WERI-Rb-1 (cell line): ENCODE measurements at regions not wholly inside any gene's neighbourhood (a gene's known extent, or its start where the extent isn't known, plus 50 kb on each side); places are given as distances from the start of the nearest gene placed in this dataset.

Source experiments
- DNase-seq: peaks from one replicate; pipeline ENCODE4 v3.0.0-alpha.2; 2020
- H3K27ac ChIP-seq: fragments of 250-450 bp; sonication (Bioruptor Pico); 2 replicates; pipeline ENCODE4 v1.5.1; 2020; ENCODE audit warnings: mild to moderate bottlenecking, moderate library complexity
- H3K27me3 ChIP-seq: fragments of 250-450 bp; sonication (Bioruptor Pico); 2 replicates; pipeline ENCODE4 v1.5.1; 2021; ENCODE audit warnings: mild to moderate bottlenecking, low read depth, moderate library complexity; ENCODE audit not compliant: insufficient read depth, severe bottlenecking
- H3K36me3 ChIP-seq: fragments of 250-450 bp; sonication (Bioruptor Pico); 2 replicates; pipeline ENCODE4 v1.5.1; 2020; ENCODE audit warnings: mild to moderate bottlenecking, moderate library complexity
- H3K4me3 ChIP-seq: 2 replicates; pipeline ENCODE4 v1.5.1; 2011; ENCODE audit warnings: low read depth, mild to moderate bottlenecking, control low read depth, low read length
- H3K9me3 ChIP-seq: fragments of 250-450 bp; sonication (Bioruptor Pico); 2 replicates; pipeline ENCODE4 v1.5.1; 2021; ENCODE audit warnings: mild to moderate bottlenecking, moderate library complexity; ENCODE audit not compliant: severe bottlenecking
- CTCF ChIP-seq: IDR thresholded peaks from 2 replicates; pipeline ENCODE4 v1.5.1; 2011; ENCODE audit warnings: low read depth, mild to moderate bottlenecking, control low read depth, inconsistent platforms, low read length

GRCh38 chr5:136646915-136647314 is 281.6 kb upstream of the TRPC7 start:
- H3K9me3 ChIP-seq: no peaks in the 10 kb centered on the region
- H3K27ac ChIP-seq: no peak overlapping the region
- no peak for DNase-seq
- no peak overlapping the region for H3K4me3 ChIP-seq
- no peaks in the 10 kb centered on the region for H3K27me3 ChIP-seq
- H3K36me3 ChIP-seq: no peaks in the 10 kb centered on the region
- no peak for TF ChIP-seq CTCF

DNA sequence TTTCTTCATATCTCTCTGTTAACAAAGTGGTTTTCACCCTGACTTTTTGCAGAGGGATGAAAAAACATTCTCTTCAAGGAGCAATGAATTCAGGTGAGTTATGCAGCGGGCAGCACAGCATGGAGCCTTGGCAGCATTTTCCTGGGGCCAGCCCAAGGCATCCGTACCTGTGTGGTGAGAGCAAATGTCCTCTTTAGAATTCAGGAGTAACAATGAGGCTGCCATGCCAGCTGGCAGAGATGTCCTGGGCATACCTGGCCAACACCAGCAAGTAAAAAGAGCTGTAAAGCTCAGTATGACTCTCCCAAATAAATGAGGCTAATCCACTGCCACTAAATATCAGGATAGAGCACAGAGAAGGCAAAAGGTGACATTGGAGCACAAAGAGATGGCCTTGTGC is 277.6 kb upstream of the TRPC7 start:
- H3K4me3 ChIP-seq: no peak overlapping the region
- TF ChIP-seq CTCF: no peak
- H3K27ac ChIP-seq: no peak overlapping the region
- DNase-seq: no peak
- no peaks in the 10 kb centered on the region for H3K9me3 ChIP-seq
- no peaks in the 10 kb centered on the region for H3K27me3 ChIP-seq
- no peaks in the 10 kb centered on the region for H3K36me3 ChIP-seq

DNA sequence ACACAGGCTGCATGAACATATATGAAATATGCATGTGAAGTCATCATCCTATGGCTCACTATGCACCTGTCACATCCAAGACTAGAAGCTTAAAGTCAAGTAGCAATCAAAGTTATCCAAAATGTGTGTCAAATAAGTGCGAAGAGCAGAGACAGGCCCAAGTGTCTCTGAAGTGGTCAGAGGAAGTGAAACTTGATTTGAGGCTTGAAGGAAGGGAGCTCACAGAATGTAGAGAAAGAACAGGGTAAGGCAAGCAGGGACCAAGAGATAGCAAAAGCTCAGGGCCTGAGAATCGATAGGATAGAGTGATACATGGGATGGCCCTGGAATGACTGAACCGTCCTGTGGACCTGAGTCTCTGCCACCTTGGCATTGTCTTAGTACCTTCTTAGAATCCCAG is 274.3 kb upstream of the TRPC7 start:
- DNase-seq: no peak
- Histone ChIP-seq H3K9me3 (no peaks in the 10 kb centered on the region), H3K4me3 (no peak overlapping the region), H3K36me3 (no peaks in the 10 kb centered on the region), H3K27me3 (no peaks in the 10 kb centered on the region), H3K27ac (no peak overlapping the region)
- no peak for TF ChIP-seq CTCF

DNA sequence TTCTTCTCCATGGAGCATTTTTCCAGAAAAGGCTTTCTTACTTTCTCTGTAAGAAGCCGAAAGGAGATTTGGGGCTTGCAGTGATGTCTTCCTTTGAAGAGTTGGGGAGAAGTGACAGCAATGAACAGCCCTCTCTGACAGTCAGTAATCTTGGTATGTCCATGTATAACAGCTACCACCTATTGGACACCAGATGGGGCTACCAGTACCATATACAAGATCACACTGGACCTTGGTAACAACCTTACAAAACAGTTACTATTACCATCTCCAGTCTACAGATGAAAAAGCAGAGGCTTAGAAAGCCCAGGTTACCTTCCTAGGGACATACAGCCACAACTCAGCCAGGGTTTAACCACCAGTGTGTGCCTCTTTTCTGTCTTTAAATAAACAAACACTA is 272.7 kb upstream of the TRPC7 start:
- no peak for DNase-seq
- H3K27me3 ChIP-seq: no peaks in the 10 kb centered on the region
- 0 out of 2 replicates have a peak, but pooled peaks have one; percentile 18 for TF ChIP-seq CTCF

DNA sequence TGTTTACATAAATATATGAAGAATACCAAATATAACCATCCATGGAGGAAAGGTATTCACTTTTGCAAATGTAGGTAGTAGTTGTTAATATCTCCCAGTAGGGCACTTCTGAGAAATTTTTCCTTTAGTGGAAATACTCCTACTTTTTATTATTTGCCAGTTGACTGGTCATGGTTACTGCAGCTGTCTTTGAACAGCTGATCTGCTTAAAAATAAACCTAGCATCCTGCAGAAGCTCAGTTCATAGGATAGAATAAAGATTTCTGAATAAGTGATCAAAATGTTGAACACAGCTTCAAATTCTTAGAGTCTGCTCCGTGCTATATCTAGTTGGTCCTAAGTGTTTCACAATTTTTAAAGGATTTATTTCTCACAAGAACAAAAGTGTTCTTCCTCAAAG is 270.7 kb upstream of the TRPC7 start:
- H3K27me3 ChIP-seq: no peaks in the 10 kb centered on the region

More for the DNA sequence above, 272.7 kb upstream of the TRPC7 start:
- Histone ChIP-seq H3K9me3 (no peaks in the 10 kb centered on the region), H3K27ac (no peak overlapping the region), H3K36me3 (no peaks in the 10 kb centered on the region), H3K4me3 (no peak overlapping the region)

More for the DNA sequence above, 270.7 kb upstream of the TRPC7 start:
- DNase-seq: no peak
- no peak for TF ChIP-seq CTCF
- no peak overlapping the region for H3K27ac ChIP-seq
- no peak overlapping the region for H3K4me3 ChIP-seq
- H3K36me3 ChIP-seq: no peaks in the 10 kb centered on the region
- H3K9me3 ChIP-seq: no peaks in the 10 kb centered on the region
